HG03342 (cell line): ENCODE measurements at regions not wholly inside any gene's neighbourhood (a gene's known extent, or its start where the extent isn't known, plus 50 kb on each side); places are given as distances from the start of the nearest gene placed in this dataset.

Experiments
- ATAC-seq: cut with Tn5 transposase; IDR thresholded peaks from one replicate; pipeline ENCODE4 v1.9.1; 2021; ENCODE audit warnings: mild to moderate bottlenecking, moderate library complexity; ENCODE audit not compliant: unreplicated experiment

DNA sequence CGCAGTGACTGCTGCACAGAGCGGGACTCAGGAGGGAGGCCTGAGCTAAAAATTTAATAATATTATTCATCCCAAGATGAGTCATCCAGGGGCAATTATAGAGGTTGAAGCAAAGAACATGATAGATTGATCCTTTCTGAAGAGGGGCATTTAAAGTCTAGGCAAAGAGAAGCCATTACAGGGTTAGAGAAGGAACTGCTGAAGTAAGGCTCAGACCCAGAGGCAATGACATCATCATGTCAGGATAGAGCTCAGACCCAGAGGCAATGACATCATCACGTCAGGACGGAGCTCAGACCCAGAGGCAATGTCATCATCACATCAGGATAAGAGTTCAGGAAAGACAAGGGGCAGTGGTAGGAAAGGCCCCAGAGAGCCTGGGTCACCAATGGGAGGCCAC, 184.0 kb downstream of the TMEM18 start:
- ATAC-seq = no peak

GRCh38 chr2:492178-492577, 185.0 kb downstream of the TMEM18 start:
- no peak for ATAC-seq

GRCh38 chr2:489838-490237, 187.4 kb downstream of the TMEM18 start:
- ATAC-seq = no peak

DNA sequence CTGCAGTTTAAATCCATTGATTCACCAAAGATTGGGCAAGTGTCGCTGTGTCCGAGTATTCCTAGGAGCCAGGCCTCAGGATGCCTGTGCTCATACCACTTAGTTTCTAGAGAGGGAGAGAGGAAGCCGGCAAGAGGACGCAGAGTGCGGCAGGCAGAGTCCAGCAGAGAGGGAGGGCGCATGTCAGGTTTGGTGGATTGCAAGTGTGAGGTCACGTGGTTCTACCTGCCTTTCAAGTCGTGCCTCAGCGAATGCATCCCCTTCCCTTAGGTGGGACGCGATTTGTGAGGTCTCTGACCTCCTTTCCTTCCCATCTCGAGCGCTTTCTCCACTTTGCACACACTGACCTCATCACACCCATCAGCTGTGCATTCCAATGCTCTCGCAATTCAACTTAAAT, 188.1 kb downstream of the TMEM18 start:
- no peak for ATAC-seq

- ATAC-seq = no peak
Observed at GRCh38 chr2:487186-488079, 189.8 kb downstream of the TMEM18 start.

GRCh38 chr2:486371-486770, 190.8 kb downstream of the TMEM18 start:
- ATAC-seq = no peak

GRCh38 chr2:481388-481787, 193.5 kb upstream of the ALKAL2 start:
- no peak for ATAC-seq

DNA sequence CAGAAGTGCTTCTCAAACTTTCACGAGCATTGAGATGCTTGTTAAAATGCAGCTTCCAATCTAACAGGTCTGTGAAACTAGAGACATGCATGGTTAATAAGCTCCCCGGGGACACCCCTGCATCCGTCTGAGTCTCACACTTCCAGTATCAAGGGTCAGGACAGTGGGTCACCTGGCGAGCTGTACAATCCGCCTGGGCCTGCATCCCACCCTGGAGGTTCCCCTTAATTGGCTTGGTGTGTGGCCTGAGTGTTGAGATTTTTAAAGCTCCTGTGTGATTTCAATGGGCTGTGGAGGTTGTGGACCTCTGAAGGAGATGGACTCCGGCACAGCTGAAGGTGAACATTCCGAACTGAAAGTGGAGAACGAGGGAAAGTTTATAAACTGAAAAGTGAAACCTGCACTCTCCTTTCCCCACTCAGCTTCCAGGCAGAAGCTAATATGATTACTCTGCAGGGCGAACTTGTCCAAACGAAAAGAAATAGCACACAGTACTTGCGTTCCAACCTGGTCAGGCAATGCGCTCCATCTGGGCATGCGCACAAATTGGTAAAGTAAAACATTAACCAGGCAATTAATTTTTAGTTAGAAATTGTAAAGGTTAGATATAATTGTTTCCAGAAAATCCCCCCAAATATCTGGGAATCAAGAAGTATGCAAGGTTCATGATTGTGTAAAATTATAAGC, 191.7 kb upstream of the ALKAL2 start:
- ATAC-seq = no peak

DNA sequence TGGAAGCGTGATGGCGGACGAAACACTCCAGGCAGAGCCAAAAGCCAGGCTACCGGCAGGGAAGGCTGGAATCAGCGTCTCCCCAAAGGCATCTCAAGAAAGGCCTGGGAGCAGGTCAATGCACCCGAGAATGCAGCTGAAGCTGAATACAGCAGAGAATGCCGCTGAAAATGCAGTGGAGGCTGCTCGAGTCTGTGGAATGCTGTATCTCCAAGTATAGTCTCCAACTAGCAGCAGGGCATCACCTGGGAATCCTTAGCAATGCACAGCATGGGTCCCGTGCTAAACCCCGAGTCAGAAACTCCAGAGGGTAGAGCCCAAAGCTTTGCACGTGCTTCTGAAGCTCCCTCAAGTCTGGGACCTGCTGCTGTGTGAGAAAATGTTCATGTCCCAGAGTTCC, 191.1 kb upstream of the ALKAL2 start:
- ATAC-seq = no peak

DNA sequence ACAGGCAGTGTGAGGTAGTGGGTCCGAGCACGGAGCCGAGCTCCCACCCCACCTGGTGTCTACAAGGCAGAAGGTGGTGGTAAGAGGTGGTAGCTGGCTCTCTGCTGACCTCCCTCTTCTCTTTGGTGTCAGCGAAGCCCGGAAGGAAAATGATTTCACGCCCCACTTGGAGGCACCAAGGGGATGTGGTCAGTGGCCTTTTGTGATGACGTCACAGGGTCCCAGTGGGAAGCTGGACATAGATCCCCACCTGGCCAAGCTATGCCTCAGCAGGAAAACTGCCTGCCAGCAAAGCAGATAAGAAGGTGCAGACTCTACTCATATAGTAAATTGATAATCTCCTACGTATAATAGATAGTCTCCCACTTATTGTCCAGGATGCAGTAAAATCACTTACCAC, 183.7 kb upstream of the ALKAL2 start:
- ATAC-seq = no peak

DNA sequence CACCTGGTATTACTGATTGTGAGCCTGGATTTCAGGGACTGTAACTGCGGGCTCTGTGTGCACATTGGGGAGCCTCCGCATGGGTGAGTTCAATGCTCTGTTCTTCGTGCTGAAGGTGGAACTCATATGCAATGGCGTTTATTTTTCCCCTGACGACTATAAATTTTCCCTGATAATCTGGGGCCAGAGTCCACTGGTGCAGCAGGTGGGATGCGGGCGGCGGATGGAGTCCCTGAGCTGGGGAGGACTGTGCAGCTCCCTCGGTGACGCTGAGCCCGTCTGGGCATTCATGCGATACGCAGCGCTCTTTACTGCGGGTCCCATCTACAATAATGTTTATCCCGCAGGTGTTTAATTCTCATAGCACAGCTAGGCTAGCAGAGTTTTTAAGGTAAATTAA, 181.6 kb upstream of the ALKAL2 start:
- no peak for ATAC-seq

- ATAC-seq = no peak
Observed at GRCh38 chr2:468648-469336, 180.9 kb upstream of the ALKAL2 start.

- ATAC-seq = no peak
Observed at GRCh38 chr2:467892-468647, 180.2 kb upstream of the ALKAL2 start.

- no peak for ATAC-seq
Observed at GRCh38 chr2:467543-467891, 179.6 kb upstream of the ALKAL2 start.

GRCh38 chr2:467101-467500, 179.2 kb upstream of the ALKAL2 start:
- no peak for ATAC-seq

DNA sequence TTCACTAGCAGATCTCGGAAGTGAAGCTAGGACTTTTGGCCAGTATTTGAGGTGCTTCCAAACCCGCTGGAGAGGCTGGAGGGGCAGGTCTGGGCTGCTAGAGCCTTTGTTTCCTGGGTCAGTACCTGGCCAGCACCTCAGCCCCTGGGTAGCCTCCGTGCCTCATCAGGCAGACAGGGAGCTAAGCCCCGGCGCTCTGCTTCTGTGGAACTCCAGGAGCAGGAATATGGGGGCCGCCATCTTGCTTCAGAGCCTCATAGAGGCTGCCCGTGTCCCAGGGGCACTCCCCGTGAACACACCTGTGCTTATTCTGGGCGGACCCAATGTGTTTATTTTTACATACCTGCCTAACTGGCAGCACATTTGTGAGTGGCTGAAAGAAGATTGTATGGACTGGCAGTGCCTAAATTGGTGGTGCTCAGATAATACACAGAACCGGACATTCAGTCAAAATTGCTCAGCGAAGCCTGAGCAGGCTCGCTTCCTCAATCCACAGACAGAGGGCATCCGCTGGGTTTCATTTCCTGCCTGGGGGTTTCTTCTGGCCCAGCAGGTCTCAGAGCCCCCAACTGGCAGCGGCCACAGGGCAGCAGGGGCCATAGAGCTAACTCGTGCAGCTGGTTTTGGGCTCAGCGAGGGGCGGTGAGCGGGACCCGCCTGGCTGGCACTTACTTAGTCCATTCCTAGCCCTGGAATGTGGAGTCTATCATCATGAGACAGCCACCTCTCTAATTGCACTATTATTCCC, 176.8 kb upstream of the ALKAL2 start:
- ATAC-seq = peak; percentile 52

GRCh38 chr2:460861-461260, 173.0 kb upstream of the ALKAL2 start:
- peak; percentile 52 for ATAC-seq

DNA sequence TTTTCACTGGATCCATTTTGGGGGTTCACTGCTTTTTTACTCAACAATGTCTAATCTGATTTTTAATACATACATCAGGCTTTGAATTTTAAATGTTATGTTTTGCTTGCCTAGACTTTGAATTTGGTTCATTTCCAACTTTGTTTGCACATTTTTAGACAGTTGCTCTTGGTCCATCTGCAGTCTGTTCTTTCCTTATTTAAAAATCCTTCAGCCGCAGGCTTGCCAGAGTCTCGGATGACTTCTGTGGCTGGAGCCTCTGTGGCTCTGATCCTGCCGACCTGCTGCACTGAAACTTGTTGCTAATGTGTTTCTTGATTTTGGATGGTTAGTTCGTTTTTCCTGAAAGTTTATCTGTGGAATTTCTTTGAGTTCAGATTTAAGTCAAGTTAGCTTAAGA, 172.0 kb upstream of the ALKAL2 start:
- no peak for ATAC-seq

- no peak for ATAC-seq
Observed at GRCh38 chr2:458425-458815, 170.5 kb upstream of the ALKAL2 start.

GRCh38 chr2:457792-458424, 170.0 kb upstream of the ALKAL2 start:
- ATAC-seq = no peak
